ENCODE measurements at regions not wholly inside any gene's neighbourhood (a gene's known extent, or its start where the extent isn't known, plus 50 kb on each side); places are given as distances from the start of the nearest gene placed in this dataset.

- Histone ChIP-seq H2AFZ (ENCODE audit: insufficient read depth, low read depth, low read length, poor library complexity, severe bottlenecking) (no peak overlapping the region), H3K36me3 (replicated peaks in 1 of 2; ENCODE audit: control insufficient read depth in 1 of 2, insufficient read depth in 2 of 2, low read length in 2 of 2) (no peaks in the 10 kb centered on the region), H3K27me3 (ENCODE audit: control insufficient read depth in 2 of 2, insufficient read depth in 2 of 2, low read length in 2 of 2) (no peaks in the 10 kb centered on the region), H3K4me2 (replicated peaks; ENCODE audit: extremely low read depth, low read length, poor library complexity, severe bottlenecking) (peak overlapping the region; percentile 59), H3K27ac (ENCODE audit: low read depth in 1 of 2, low read length in 2 of 2) (peak overlapping the region in 1 of 2 donors; percentile 83), H3K4me3 (replicated peaks in 1 of 3; ENCODE audit: low read depth in 2 of 3, low read length in 3 of 3) (peak overlapping the region in 2 of 3 experiments; percentile 13 to 57), H3K4me1 (ENCODE audit: control insufficient read depth in 1 of 2, insufficient read depth in 2 of 2, low read length in 2 of 2) (peaks cover 39 to 58% of the 10 kb centered on the region in 2 donors), H4K20me1 (ENCODE audit: insufficient read depth, low read length) (no peaks in the 10 kb centered on the region), H3K9ac (ENCODE audit: insufficient read depth, low read length, poor library complexity, severe bottlenecking) (no peak overlapping the region), H3K79me2 (ENCODE audit: insufficient read depth, low read length) (no peaks in the 10 kb centered on the region), H3K9me3 (replicated peaks in 1 of 2; ENCODE audit: control insufficient read depth in 1 of 2, insufficient read depth in 1 of 2, low read length in 2 of 2) (no peaks in the 10 kb centered on the region)
- Mint-ChIP-seq H3K4me3 (peak overlapping the region; percentile 41 to 65), H3K9me3 (no peaks in the 10 kb centered on the region), H3K36me3 (no peaks in the 10 kb centered on the region), H3K27ac (peak overlapping the region; percentile 81 to 89 (median 87)), H3K4me1 (peaks cover 45% of the 10 kb centered on the region), H3K27me3 (ENCODE audit: low read depth in 3 of 3) (peaks cover 0 to 2% (median 0%) of the 10 kb centered on the region in 3 donors)
- no peak for TF ChIP-seq CTCF (IDR thresholded peaks at IDR 0.05)
- intact Hi-C loops (cut with micrococcal nuclease): loop anchor here in 1 of 2 donors (10.0 kb wide), 1 partner anchor 49 kb away; no protein-coding TSS in a partner anchor
- no CpG with 5 or more reads among the region's 1 CpG for whole genome bisulfite sequencing (ENCODE audit: insufficient coverage)
- DNase-seq: peak; percentile 79 to 91 (median 79)
Observed at GRCh38 chr5:163943546-163943945, 438.1 kb downstream of the MAT2B start.

- Mint-ChIP-seq H3K27me3 (ENCODE audit: low read depth in 3 of 3) (peaks cover 0 to 2% (median 0%) of the 10 kb centered on the region in 3 donors), H3K4me3 (no peak overlapping the region), H3K27ac (no peak overlapping the region), H3K9me3 (no peaks in the 10 kb centered on the region), H3K36me3 (no peaks in the 10 kb centered on the region), H3K4me1 (peaks cover 42% of the 10 kb centered on the region)
- DNase-seq: no peak
- Histone ChIP-seq H3K4me2 (replicated peaks; ENCODE audit: extremely low read depth, low read length, poor library complexity, severe bottlenecking) (no peak overlapping the region), H3K36me3 (replicated peaks in 1 of 2; ENCODE audit: control insufficient read depth in 1 of 2, insufficient read depth in 2 of 2, low read length in 2 of 2) (no peaks in the 10 kb centered on the region), H3K4me1 (ENCODE audit: control insufficient read depth in 1 of 2, insufficient read depth in 2 of 2, low read length in 2 of 2) (peaks cover 35 to 56% of the 10 kb centered on the region in 2 donors), H3K9ac (ENCODE audit: insufficient read depth, low read length, poor library complexity, severe bottlenecking) (no peak overlapping the region), H2AFZ (ENCODE audit: insufficient read depth, low read depth, low read length, poor library complexity, severe bottlenecking) (no peak overlapping the region), H3K27ac (ENCODE audit: low read depth in 1 of 2, low read length in 2 of 2) (no peak overlapping the region), H3K27me3 (ENCODE audit: control insufficient read depth in 2 of 2, insufficient read depth in 2 of 2, low read length in 2 of 2) (no peaks in the 10 kb centered on the region), H3K9me3 (replicated peaks in 1 of 2; ENCODE audit: control insufficient read depth in 1 of 2, insufficient read depth in 1 of 2, low read length in 2 of 2) (no peaks in the 10 kb centered on the region), H4K20me1 (ENCODE audit: insufficient read depth, low read length) (no peaks in the 10 kb centered on the region), H3K4me3 (replicated peaks in 1 of 3; ENCODE audit: low read depth in 2 of 3, low read length in 3 of 3) (no peak overlapping the region), H3K79me2 (ENCODE audit: insufficient read depth, low read length) (no peaks in the 10 kb centered on the region)
- intact Hi-C loops (cut with micrococcal nuclease): loop anchor here (5.0 to 10.0 kb wide), 2 partner anchors 32 to 50 kb away; no protein-coding TSS in a partner anchor
- no peak for TF ChIP-seq CTCF (IDR thresholded peaks at IDR 0.05)
Observed at GRCh38 chr5:163944738-163945137, 439.3 kb downstream of the MAT2B start.

Measured in CD14-positive monocyte (primary cell).